Stimulated activated CD4-positive, alpha-beta T cell treated with anti-CD3 and anti-CD28 coated beads, Interleukin-15, amount 100 ng/mL, for 24 hours (primary cell): ENCODE measurements at regions not wholly inside any gene's neighbourhood (a gene's known extent, or its start where the extent isn't known, plus 50 kb on each side); places are given as distances from the start of the nearest gene placed in this dataset.

Source experiments
- DNase-seq: peaks from one replicate; pipeline ENCODE4 v3.0.0-alpha.2; 2020

GRCh38 chr15:87628311-87628710 lies 628.2 kb downstream of the NTRK3 start:
- no peak for DNase-seq

- no peak for DNase-seq
These were observed 629.7 kb downstream of the NTRK3 start for GRCh38 chr15:87626860-87627259.

GRCh38 chr15:87623832-87624231 lies 632.7 kb downstream of the NTRK3 start:
- DNase-seq, result no peak

GRCh38 chr15:87620393-87620792 lies 636.1 kb downstream of the NTRK3 start:
- DNase-seq, result no peak

- no peak for DNase-seq
These were observed 637.2 kb downstream of the NTRK3 start for GRCh38 chr15:87619161-87619960.

GRCh38 chr15:87618203-87618725 lies 638.3 kb downstream of the NTRK3 start:
- no peak for DNase-seq

GRCh38 chr15:87614704-87615103 lies 641.8 kb downstream of the NTRK3 start:
- no peak for DNase-seq

- no peak for DNase-seq
These were observed 646.2 kb downstream of the NTRK3 start for GRCh38 chr15:87610366-87610765.

GRCh38 chr15:87609894-87610293 lies 646.6 kb downstream of the NTRK3 start:
- DNase-seq, result no peak

- no peak for DNase-seq
These were observed 647.1 kb downstream of the NTRK3 start for GRCh38 chr15:87609474-87609873.

- DNase-seq, result no peak
These were observed 648.1 kb downstream of the NTRK3 start for GRCh38 chr15:87608238-87609028.

- no peak for DNase-seq
These were observed 649.6 kb downstream of the NTRK3 start for GRCh38 chr15:87606971-87607370.

GRCh38 chr15:87604857-87605446 lies 651.6 kb downstream of the NTRK3 start:
- peak; percentile 36 for DNase-seq

GRCh38 chr15:87602371-87602770 lies 654.2 kb downstream of the NTRK3 start:
- no peak for DNase-seq

GRCh38 chr15:87599616-87600015 lies 656.9 kb downstream of the NTRK3 start:
- DNase-seq, result no peak

GRCh38 chr15:87597346-87598052 lies 659.0 kb downstream of the NTRK3 start:
- DNase-seq, result no peak

GRCh38 chr15:87591582-87591981 lies 665.0 kb downstream of the NTRK3 start:
- no peak for DNase-seq

GRCh38 chr15:87591042-87591441 lies 665.5 kb downstream of the NTRK3 start:
- no peak for DNase-seq

GRCh38 chr15:87589134-87589533 lies 667.4 kb downstream of the NTRK3 start:
- DNase-seq, result no peak

GRCh38 chr15:87582169-87582568 lies 674.4 kb downstream of the NTRK3 start:
- no peak for DNase-seq

- DNase-seq, result no peak
These were observed 677.0 kb downstream of the NTRK3 start for GRCh38 chr15:87579537-87579936.

GRCh38 chr15:87578776-87579175 lies 677.8 kb downstream of the NTRK3 start:
- no peak for DNase-seq

- no peak for DNase-seq
These were observed 679.2 kb downstream of the NTRK3 start for GRCh38 chr15:87577336-87577735.
